ENCODE measurements at regions not wholly inside any gene's neighbourhood (a gene's known extent, or its start where the extent isn't known, plus 50 kb on each side); places are given as distances from the start of the nearest gene placed in this dataset.

GRCh38 chr5:56677690-56678305 lies 137.6 kb upstream of the MAP3K1 start:
- 81 to 86% methylated on average over 2 of the region's 2 CpGs for WGBS, 2 donors
- Histone ChIP-seq H3K27ac (no peak overlapping the region), H3K36me3 (no peaks in the 10 kb centered on the region), H3K27me3 (no peaks in the 10 kb centered on the region), H3K4me3 (no peak overlapping the region), H3K9me3 (no peaks in the 10 kb centered on the region), H3K4me1 (no peaks in the 10 kb centered on the region)
- intact Hi-C loops (cut with DNase I): no loop called here
- no peak for FAIRE-seq
- no peak for ATAC-seq
- TF ChIP-seq, protein P1, sequence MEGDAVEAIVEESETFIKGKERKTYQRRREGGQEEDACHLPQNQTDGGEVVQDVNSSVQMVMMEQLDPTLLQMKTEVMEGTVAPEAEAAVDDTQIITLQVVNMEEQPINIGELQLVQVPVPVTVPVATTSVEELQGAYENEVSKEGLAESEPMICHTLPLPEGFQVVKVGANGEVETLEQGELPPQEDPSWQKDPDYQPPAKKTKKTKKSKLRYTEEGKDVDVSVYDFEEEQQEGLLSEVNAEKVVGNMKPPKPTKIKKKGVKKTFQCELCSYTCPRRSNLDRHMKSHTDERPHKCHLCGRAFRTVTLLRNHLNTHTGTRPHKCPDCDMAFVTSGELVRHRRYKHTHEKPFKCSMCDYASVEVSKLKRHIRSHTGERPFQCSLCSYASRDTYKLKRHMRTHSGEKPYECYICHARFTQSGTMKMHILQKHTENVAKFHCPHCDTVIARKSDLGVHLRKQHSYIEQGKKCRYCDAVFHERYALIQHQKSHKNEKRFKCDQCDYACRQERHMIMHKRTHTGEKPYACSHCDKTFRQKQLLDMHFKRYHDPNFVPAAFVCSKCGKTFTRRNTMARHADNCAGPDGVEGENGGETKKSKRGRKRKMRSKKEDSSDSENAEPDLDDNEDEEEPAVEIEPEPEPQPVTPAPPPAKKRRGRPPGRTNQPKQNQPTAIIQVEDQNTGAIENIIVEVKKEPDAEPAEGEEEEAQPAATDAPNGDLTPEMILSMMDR (IDR thresholded peaks at IDR 0.05): no peak
- DNase-seq: no peak

DNA sequence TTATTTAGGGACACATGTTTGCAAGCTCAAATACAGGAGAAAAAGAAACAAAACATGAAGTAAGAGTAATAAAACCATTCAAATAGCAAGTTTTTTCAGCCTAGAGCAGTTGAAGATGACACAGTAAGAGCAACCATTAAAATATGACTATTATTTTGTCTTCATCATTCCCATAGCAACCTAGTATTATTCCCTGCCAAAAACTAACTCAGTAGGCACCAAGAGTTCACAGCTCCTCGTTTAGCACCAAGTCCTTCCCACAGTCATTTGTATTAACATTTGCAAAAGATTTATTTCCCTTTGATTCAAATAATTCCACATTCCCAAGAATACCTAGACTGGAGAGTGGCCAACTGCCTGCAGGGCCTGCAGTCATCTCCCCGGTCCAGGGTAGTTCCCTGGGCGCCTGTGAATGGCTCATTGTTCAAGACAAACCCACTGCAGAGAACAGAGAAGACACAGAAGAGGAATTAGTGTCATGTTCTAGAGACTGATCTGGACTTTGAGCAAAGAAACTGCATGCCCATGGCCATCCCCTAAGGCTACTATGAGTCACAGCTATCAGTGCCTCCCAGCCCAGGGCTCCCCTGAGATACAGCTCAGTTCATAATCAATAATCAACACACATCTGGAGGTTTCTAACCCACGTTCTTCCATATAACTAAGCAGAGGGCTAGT lies 139.1 kb upstream of the MAP3K1 start:
- 59 to 69% methylated on average over 4 of the region's 4 CpGs for WGBS, 2 donors
- Histone ChIP-seq H3K9me3 (no peaks in the 10 kb centered on the region), H3K27ac (no peak overlapping the region), H3K4me3 (no peak overlapping the region), H3K27me3 (no peaks in the 10 kb centered on the region), H3K36me3 (no peaks in the 10 kb centered on the region), H3K4me1 (peaks cover 0 to under 1% (median 0%) of the 10 kb centered on the region in 3 donors)
- DNase-seq: no peak
- intact Hi-C loops (cut with DNase I): no loop called here
- TF ChIP-seq, protein P1 (IDR thresholded peaks at IDR 0.05): no peak
- ATAC-seq: peak in 2 of 4 donors; percentile 18 to 53
- no peak for FAIRE-seq

GRCh38 chr5:56674441-56674840 lies 140.9 kb upstream of the MAP3K1 start:
- ATAC-seq (no peak), FAIRE-seq (no peak), DNase-seq (no peak)
- no peak overlapping the region for H3K4me3 ChIP-seq
- no peaks in the 10 kb centered on the region for H3K27me3 ChIP-seq
- peaks cover 0 to 18% (median under 1%) of the 10 kb centered on the region in 3 donors for H3K4me1 ChIP-seq
- WGBS, 2 donors: 81 to 93% methylated on average over 3 of the region's 3 CpGs
- no peaks in the 10 kb centered on the region for H3K9me3 ChIP-seq
- intact Hi-C loops (cut with DNase I): no loop called here
- H3K27ac ChIP-seq: no peak overlapping the region
- H3K36me3 ChIP-seq: no peaks in the 10 kb centered on the region
- TF ChIP-seq, protein P1 (IDR thresholded peaks at IDR 0.05): no peak

DNA sequence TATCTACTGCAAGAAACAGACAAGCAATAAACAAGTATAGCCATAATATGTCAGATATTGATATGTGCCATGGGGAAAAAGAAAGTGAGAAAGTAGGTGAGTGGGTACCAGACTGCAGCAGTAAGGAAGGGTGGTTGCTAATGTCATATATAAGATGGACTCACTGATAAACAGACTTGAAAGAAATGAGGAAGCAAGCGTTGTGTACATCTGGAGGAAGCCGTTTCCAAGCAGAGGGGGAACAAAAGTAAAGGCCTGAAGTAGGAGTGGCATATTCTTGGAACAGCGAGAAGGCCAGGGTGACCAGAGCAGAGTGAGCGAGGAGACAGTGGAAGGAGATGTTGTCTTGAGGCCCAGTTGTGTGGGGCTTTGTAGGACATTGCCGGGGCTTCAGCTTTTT lies 142.2 kb upstream of the MAP3K1 start:
- H3K27ac ChIP-seq: no peak overlapping the region
- intact Hi-C loops (cut with DNase I): no loop called here
- no peaks in the 10 kb centered on the region for H3K36me3 ChIP-seq
- TF ChIP-seq, protein P1 (IDR thresholded peaks at IDR 0.05): no peak
- H3K4me3 ChIP-seq: no peak overlapping the region
- FAIRE-seq (no peak), ATAC-seq (peak in 1 of 4 donors; percentile 9), DNase-seq (no peak)
- no peaks in the 10 kb centered on the region for H3K27me3 ChIP-seq
- 85 to 97% methylated on average over 5 of the region's 5 CpGs for WGBS, 2 donors
- H3K9me3 ChIP-seq: no peaks in the 10 kb centered on the region
- peaks cover 4 to 25% (median 9%) of the 10 kb centered on the region in 3 donors for H3K4me1 ChIP-seq

- TF ChIP-seq, protein P1 (IDR thresholded peaks at IDR 0.05): no peak
- Histone ChIP-seq H3K27me3 (no peaks in the 10 kb centered on the region), H3K4me1 (peaks cover 4 to 25% (median 9%) of the 10 kb centered on the region in 3 donors), H3K27ac (no peak overlapping the region), H3K9me3 (no peaks in the 10 kb centered on the region), H3K4me3 (no peak overlapping the region), H3K36me3 (no peaks in the 10 kb centered on the region)
- 91 to 92% methylated on average over 4 of the region's 4 CpGs for WGBS, 2 donors
- DNase-seq: no peak
- intact Hi-C loops (cut with DNase I): no loop called here
- no peak for FAIRE-seq
- ATAC-seq: no peak
These were observed 143.8 kb upstream of the MAP3K1 start for GRCh38 chr5:56671571-56671970.
